Activated B cell treated with CpG ODN at 0.5 μM for 24 hours (primary cell): ENCODE measurements at regions not wholly inside any gene's neighbourhood (a gene's known extent, or its start where the extent isn't known, plus 50 kb on each side); places are given as distances from the start of the nearest gene placed in this dataset.

Experiments
- ATAC-seq: fragments of 200-7000 bp; cut with Tn5 transposase; one replicate; pipeline ENCODE4 v1.10.0; 2021; ENCODE audit warnings: low read depth, mild to moderate bottlenecking, moderate library complexity
- CTCF ChIA-PET: fragments of 350-600 bp; sonication (Branson Sonifier 250); formaldehyde crosslinking; loops from one replicate; lab custom pipeline; 2021; ENCODE audit warnings: antibody characterized with exemption; lab: Charles Lee
- POLR2A ChIA-PET: fragments of 350-600 bp; sonication (Branson Sonifier 250); formaldehyde crosslinking; loops from one replicate; lab custom pipeline; 2021; ENCODE audit warnings: antibody characterized with exemption; lab: Charles Lee
- DNase-seq: peaks from one replicate; pipeline ENCODE4 v3.0.0; 2022
- H3K27ac Mint-ChIP-seq: one replicate; pipeline ENCODE4 v1.8.0; 2020; ENCODE audit warnings: mixed read lengths
- H3K27me3 Mint-ChIP-seq: one replicate; pipeline ENCODE4 v1.8.0; 2021; ENCODE audit warnings: mixed read lengths
- H3K36me3 Mint-ChIP-seq: one replicate; pipeline ENCODE4 v1.8.0; 2021; ENCODE audit warnings: low read depth, mixed read lengths
- H3K4me1 Mint-ChIP-seq: one replicate; pipeline ENCODE4 v1.8.0; 2021; ENCODE audit warnings: mixed read lengths
- H3K4me3 Mint-ChIP-seq: one replicate; pipeline ENCODE4 v1.8.0; 2020; ENCODE audit warnings: mild to moderate bottlenecking, mixed read lengths
- H3K9me3 Mint-ChIP-seq: one replicate; pipeline ENCODE4 v1.8.0; 2020; ENCODE audit warnings: mixed read lengths
- intact Hi-C: fragments of 100-400 bp; cut with micrococcal nuclease; formaldehyde crosslinking; loops from one replicate; pipeline ENCODE4 v1.15.1; 2024
- TF ChIP-seq, protein P1 (sequence below): fragments of 200-600 bp; IDR thresholded peaks from one replicate; pipeline ENCODE4 v1.8.0; 2022; ENCODE audit warnings: antibody characterized with exemption, mild to moderate bottlenecking

DNA sequence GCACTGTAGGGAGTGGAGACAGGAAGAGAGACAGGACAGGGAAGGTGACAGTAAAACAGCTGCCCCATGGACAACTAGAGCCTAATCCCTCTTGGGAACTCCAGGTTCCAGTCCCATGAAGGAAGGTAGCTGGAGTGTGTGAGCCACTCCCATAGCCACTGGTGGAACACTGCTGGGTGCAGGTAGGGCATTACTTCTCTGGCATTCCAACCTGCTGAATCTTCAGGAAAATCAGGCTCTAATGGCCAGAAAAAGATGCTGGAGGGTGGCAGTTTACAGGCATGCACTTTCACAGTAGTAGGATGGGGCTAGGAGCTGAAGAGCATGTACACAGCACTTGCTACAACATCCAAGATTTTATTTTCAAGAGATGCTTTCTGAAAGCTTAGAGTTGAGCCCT, 259.4 kb downstream of the AUH start:
- no peaks in the 10 kb centered on the region for H3K36me3 Mint-ChIP-seq
- TF ChIP-seq, protein P1, sequence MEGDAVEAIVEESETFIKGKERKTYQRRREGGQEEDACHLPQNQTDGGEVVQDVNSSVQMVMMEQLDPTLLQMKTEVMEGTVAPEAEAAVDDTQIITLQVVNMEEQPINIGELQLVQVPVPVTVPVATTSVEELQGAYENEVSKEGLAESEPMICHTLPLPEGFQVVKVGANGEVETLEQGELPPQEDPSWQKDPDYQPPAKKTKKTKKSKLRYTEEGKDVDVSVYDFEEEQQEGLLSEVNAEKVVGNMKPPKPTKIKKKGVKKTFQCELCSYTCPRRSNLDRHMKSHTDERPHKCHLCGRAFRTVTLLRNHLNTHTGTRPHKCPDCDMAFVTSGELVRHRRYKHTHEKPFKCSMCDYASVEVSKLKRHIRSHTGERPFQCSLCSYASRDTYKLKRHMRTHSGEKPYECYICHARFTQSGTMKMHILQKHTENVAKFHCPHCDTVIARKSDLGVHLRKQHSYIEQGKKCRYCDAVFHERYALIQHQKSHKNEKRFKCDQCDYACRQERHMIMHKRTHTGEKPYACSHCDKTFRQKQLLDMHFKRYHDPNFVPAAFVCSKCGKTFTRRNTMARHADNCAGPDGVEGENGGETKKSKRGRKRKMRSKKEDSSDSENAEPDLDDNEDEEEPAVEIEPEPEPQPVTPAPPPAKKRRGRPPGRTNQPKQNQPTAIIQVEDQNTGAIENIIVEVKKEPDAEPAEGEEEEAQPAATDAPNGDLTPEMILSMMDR = no peak
- ATAC-seq = no peak
- no peak overlapping the region for H3K4me3 Mint-ChIP-seq
- no peaks in the 10 kb centered on the region for H3K9me3 Mint-ChIP-seq
- no peak for DNase-seq
- ChIA-PET CTCF (no interaction called here), POLR2A (no interaction called here)
- peaks cover 20% of the 10 kb centered on the region for H3K4me1 Mint-ChIP-seq
- intact Hi-C loops = no loop called here
- peaks cover 12% of the 10 kb centered on the region for H3K27me3 Mint-ChIP-seq
- H3K27ac Mint-ChIP-seq = no peak overlapping the region

- no peak overlapping the region for H3K27ac Mint-ChIP-seq
Observed at GRCh38 chr9:91103931-91104330, 257.8 kb downstream of the AUH start.

GRCh38 chr9:91106415-91107081, 255.2 kb downstream of the AUH start:
- Mint-ChIP-seq H3K36me3 (peaks cover 3% of the 10 kb centered on the region), H3K9me3 (peaks cover 9% of the 10 kb centered on the region), H3K4me3 (no peak overlapping the region), H3K27me3 (peaks cover 15% of the 10 kb centered on the region), H3K27ac (no peak overlapping the region), H3K4me1 (peaks cover 4% of the 10 kb centered on the region)
- ATAC-seq (no peak), DNase-seq (no peak)
- ChIA-PET POLR2A (no interaction called here), CTCF (no interaction called here)
- intact Hi-C loops = no loop called here
- TF ChIP-seq, protein P1 = no peak

More at GRCh38 chr9:91103931-91104330, 257.8 kb downstream of the AUH start:
- H3K9me3 Mint-ChIP-seq = no peaks in the 10 kb centered on the region
- H3K4me1 Mint-ChIP-seq = peaks cover 20% of the 10 kb centered on the region
- no peak for ATAC-seq
- H3K27me3 Mint-ChIP-seq = peaks cover 14% of the 10 kb centered on the region
- H3K36me3 Mint-ChIP-seq = no peaks in the 10 kb centered on the region
- POLR2A ChIA-PET = no interaction called here
- intact Hi-C loops = no loop called here
- DNase-seq = no peak
- no peak overlapping the region for H3K4me3 Mint-ChIP-seq
- TF ChIP-seq, protein P1 = no peak
- CTCF ChIA-PET = no interaction called here

DNA sequence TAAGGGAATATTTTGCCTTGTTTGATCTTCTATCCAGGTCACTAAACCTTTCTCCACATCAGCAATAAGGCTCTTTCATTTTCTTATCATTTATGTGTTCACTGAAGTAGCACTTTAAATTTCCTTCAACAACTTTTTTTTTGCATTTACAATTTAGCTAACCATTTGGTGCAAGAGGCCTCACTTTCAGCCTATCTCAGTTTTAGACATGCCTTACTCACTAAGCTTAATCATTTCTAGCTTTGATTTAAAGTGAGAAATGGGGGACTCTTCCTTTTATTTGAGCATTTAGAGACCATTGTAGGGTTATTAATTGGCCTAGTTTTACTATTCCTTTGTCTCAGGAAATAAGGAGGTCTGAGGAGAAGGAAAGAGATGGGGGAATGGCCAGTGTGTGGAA, 250.5 kb downstream of the AUH start:
- no peak for ATAC-seq
- POLR2A ChIA-PET = no interaction called here
- Mint-ChIP-seq H3K9me3 (peaks cover 9% of the 10 kb centered on the region), H3K27ac (no peak overlapping the region), H3K4me3 (no peak overlapping the region), H3K27me3 (peaks cover 13% of the 10 kb centered on the region), H3K4me1 (no peaks in the 10 kb centered on the region), H3K36me3 (peaks cover 3% of the 10 kb centered on the region)
- CTCF ChIA-PET = interaction anchor here (0.9 kb wide), 1 partner anchor 9 kb away, joined by 3 read pairs; no protein-coding TSS in a partner anchor
- intact Hi-C loops = no loop called here
- TF ChIP-seq, protein P1 = no peak
- no peak for DNase-seq

- H3K4me1 Mint-ChIP-seq = no peaks in the 10 kb centered on the region
- H3K27me3 Mint-ChIP-seq = peaks cover 13% of the 10 kb centered on the region
- peaks cover 9% of the 10 kb centered on the region for H3K9me3 Mint-ChIP-seq
- intact Hi-C loops = no loop called here
- DNase-seq = no peak
- ChIA-PET POLR2A (no interaction called here), CTCF (no interaction called here)
- no peak overlapping the region for H3K4me3 Mint-ChIP-seq
- TF ChIP-seq, protein P1 = no peak
- peaks cover 3% of the 10 kb centered on the region for H3K36me3 Mint-ChIP-seq
- ATAC-seq = no peak
- H3K27ac Mint-ChIP-seq = no peak overlapping the region
Observed at GRCh38 chr9:91111876-91112275, 249.8 kb downstream of the AUH start.
